ENCODE measurements at regions not wholly inside any gene's neighbourhood (a gene's known extent, or its start where the extent isn't known, plus 50 kb on each side); places are given as distances from the start of the nearest gene placed in this dataset.

- Histone ChIP-seq H4K20me1 (ENCODE audit: insufficient read depth, low read length) (no peaks in the 10 kb centered on the region), H3K27me3 (ENCODE audit: insufficient read depth, low read length) (peaks cover 23% of the 10 kb centered on the region), H3K9me3 (ENCODE audit: low read depth, low read length) (no peaks in the 10 kb centered on the region), H3K36me3 (ENCODE audit: insufficient read depth, low read length) (no peaks in the 10 kb centered on the region), H3K4me3 (ENCODE audit: insufficient read depth, low read length) (no peak overlapping the region), H3K4me2 (ENCODE audit: insufficient read depth, low read length) (no peak overlapping the region), H3K4me1 (ENCODE audit: insufficient read depth, low read length) (no peaks in the 10 kb centered on the region), H3K79me2 (ENCODE audit: insufficient read depth, low read length) (no peaks in the 10 kb centered on the region), H3K27ac (ENCODE audit: low read depth, low read length) (no peak overlapping the region), H2AFZ (ENCODE audit: low read length) (no peak overlapping the region)
- TF ChIP-seq, protein P1, sequence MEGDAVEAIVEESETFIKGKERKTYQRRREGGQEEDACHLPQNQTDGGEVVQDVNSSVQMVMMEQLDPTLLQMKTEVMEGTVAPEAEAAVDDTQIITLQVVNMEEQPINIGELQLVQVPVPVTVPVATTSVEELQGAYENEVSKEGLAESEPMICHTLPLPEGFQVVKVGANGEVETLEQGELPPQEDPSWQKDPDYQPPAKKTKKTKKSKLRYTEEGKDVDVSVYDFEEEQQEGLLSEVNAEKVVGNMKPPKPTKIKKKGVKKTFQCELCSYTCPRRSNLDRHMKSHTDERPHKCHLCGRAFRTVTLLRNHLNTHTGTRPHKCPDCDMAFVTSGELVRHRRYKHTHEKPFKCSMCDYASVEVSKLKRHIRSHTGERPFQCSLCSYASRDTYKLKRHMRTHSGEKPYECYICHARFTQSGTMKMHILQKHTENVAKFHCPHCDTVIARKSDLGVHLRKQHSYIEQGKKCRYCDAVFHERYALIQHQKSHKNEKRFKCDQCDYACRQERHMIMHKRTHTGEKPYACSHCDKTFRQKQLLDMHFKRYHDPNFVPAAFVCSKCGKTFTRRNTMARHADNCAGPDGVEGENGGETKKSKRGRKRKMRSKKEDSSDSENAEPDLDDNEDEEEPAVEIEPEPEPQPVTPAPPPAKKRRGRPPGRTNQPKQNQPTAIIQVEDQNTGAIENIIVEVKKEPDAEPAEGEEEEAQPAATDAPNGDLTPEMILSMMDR (IDR thresholded peaks at IDR 0.05; ENCODE audit: extremely low read depth, low read depth, low read length): no peak
- no peak for DNase-seq (ENCODE audit: insufficient read length, low spot score, missing footprints)
Measured at GRCh38 chr20:48178633-48179032, 393.4 kb upstream of the SULF2 start.

- DNase-seq (ENCODE audit: insufficient read length, low spot score, missing footprints): no peak
- Histone ChIP-seq H3K9me3 (ENCODE audit: low read depth, low read length) (peaks cover 4% of the 10 kb centered on the region), H3K27ac (ENCODE audit: low read depth, low read length) (no peak overlapping the region), H3K79me2 (ENCODE audit: insufficient read depth, low read length) (no peaks in the 10 kb centered on the region), H3K4me2 (ENCODE audit: insufficient read depth, low read length) (no peak overlapping the region), H3K4me1 (ENCODE audit: insufficient read depth, low read length) (no peaks in the 10 kb centered on the region), H3K4me3 (ENCODE audit: insufficient read depth, low read length) (no peak overlapping the region), H2AFZ (ENCODE audit: low read length) (no peak overlapping the region), H3K36me3 (ENCODE audit: insufficient read depth, low read length) (no peaks in the 10 kb centered on the region), H3K27me3 (ENCODE audit: insufficient read depth, low read length) (peaks cover 29% of the 10 kb centered on the region), H4K20me1 (ENCODE audit: insufficient read depth, low read length) (no peaks in the 10 kb centered on the region)
- TF ChIP-seq, protein P1 (IDR thresholded peaks at IDR 0.05; ENCODE audit: extremely low read depth, low read depth, low read length): no peak
Measured at GRCh38 chr20:48177058-48177457, 391.8 kb upstream of the SULF2 start.

- no peak overlapping the region for H3K4me3 ChIP-seq (ENCODE audit: insufficient read depth, low read length)
- H2AFZ ChIP-seq (ENCODE audit: low read length): no peak overlapping the region
- no peak overlapping the region for H3K4me2 ChIP-seq (ENCODE audit: insufficient read depth, low read length)
- peaks cover 4% of the 10 kb centered on the region for H3K9me3 ChIP-seq (ENCODE audit: low read depth, low read length)
- no peaks in the 10 kb centered on the region for H3K79me2 ChIP-seq (ENCODE audit: insufficient read depth, low read length)
- no peak overlapping the region for H3K27ac ChIP-seq (ENCODE audit: low read depth, low read length)
- no peaks in the 10 kb centered on the region for H4K20me1 ChIP-seq (ENCODE audit: insufficient read depth, low read length)
- DNase-seq (ENCODE audit: insufficient read length, low spot score, missing footprints): no peak
- no peaks in the 10 kb centered on the region for H3K36me3 ChIP-seq (ENCODE audit: insufficient read depth, low read length)
- H3K4me1 ChIP-seq (ENCODE audit: insufficient read depth, low read length): no peaks in the 10 kb centered on the region
- peaks cover 29% of the 10 kb centered on the region for H3K27me3 ChIP-seq (ENCODE audit: insufficient read depth, low read length)
- TF ChIP-seq, protein P1 (IDR thresholded peaks at IDR 0.05; ENCODE audit: extremely low read depth, low read depth, low read length): no peak
Measured at GRCh38 chr20:48176139-48176538, 390.9 kb upstream of the SULF2 start.

DNA sequence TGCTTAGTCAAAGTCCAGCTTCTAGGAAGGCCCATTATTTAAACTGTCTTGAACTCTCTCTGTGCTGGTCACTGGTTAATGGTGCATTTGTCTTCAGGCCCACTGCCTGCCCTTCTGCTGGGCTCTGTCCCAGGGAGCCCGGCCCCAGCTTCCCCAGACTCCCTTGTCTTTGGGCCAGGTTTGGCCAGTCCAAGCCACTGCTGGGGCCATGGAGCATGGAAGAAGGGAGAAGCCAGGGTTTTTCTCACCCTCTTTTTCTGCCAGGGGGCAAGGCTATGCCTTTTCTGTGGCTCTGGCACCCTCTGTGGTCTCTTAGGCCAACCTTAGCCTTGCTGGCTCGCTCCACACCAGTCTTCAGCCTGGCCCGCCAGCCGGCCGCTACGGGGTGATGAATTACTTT, 390.0 kb upstream of the SULF2 start:
- Histone ChIP-seq H3K4me3 (ENCODE audit: insufficient read depth, low read length) (no peak overlapping the region), H3K4me1 (ENCODE audit: insufficient read depth, low read length) (no peaks in the 10 kb centered on the region), H3K79me2 (ENCODE audit: insufficient read depth, low read length) (no peaks in the 10 kb centered on the region), H4K20me1 (ENCODE audit: insufficient read depth, low read length) (no peaks in the 10 kb centered on the region), H3K27ac (ENCODE audit: low read depth, low read length) (no peak overlapping the region), H3K27me3 (ENCODE audit: insufficient read depth, low read length) (peaks cover 32% of the 10 kb centered on the region), H3K4me2 (ENCODE audit: insufficient read depth, low read length) (no peak overlapping the region), H3K9me3 (ENCODE audit: low read depth, low read length) (peaks cover 4% of the 10 kb centered on the region), H2AFZ (ENCODE audit: low read length) (no peak overlapping the region), H3K36me3 (ENCODE audit: insufficient read depth, low read length) (no peaks in the 10 kb centered on the region)
- no peak for DNase-seq (ENCODE audit: insufficient read length, low spot score, missing footprints)
- TF ChIP-seq, protein P1 (IDR thresholded peaks at IDR 0.05; ENCODE audit: extremely low read depth, low read depth, low read length): no peak

Measured in osteoblast (primary cell).